Activated CD8-positive, alpha-beta memory T cell treated with anti-CD3 and anti-CD28 coated beads for 1 hour (primary cell): ENCODE measurements at regions not wholly inside any gene's neighbourhood (a gene's known extent, or its start where the extent isn't known, plus 50 kb on each side); places are given as distances from the start of the nearest gene placed in this dataset.
"Not testable (repeated sequence)": the region's sequence is repeated elsewhere in the genome, so short reads cannot be mapped to it uniquely, and the experiment has no call there.

ENCODE experiments used
- DNase-seq, 2 donors: peaks; one replicate each; pipeline ENCODE4 v3.0.0-alpha.2; 2020; ENCODE audit warnings: low read depth in 1 of 2; ENCODE audit errors: extremely low read depth in 1 of 2

DNA sequence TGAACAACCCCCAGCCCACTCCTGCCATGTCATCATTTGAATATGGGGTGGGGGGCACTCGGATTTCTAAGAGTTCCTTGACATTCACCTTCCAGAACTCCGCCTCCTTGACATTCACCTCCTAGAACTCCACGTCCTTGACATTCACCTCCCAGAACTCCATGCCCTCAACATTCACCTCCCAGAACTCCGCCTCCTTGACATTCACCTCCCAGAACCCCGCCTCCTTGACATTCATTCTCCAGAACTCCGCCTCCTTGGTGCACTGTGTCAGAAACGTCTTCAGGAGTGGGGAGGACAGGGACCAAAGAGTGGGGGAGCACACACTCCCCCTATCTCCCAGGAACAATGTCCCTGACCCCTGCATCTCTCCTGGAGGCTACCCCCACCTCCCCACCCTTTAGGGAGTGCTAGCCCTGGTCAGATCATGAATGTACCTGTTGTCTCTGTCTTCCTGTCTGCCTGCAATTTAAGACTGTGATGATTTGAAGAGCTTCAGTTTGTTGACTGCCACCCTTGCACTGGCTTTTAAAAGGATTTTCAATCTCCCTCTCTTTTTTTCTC lies 110.1 kb downstream of the NPTX2 start:
- DNase-seq, result no peak

DNA sequence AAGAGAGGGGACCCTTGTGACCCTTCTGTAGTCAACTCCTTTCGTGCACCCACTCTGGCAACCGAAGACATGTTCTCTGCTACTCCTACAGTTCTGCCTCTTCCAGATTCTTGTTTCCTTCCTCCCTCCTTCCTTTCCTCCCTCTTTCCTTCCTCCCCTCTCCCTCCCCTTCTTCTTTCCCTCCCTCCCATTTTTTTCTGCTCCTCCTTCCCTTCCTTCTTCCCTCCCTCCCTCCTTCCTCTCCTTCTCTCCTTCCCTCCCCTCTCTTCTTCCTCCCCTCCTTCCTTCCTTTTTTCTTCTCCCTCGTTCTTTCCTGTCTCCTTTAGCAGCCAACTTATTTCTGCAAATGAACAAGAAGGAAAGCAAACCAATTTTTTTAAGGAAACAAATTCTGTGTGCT lies 111.5 kb downstream of the NPTX2 start:
- DNase-seq, result no peak

DNA sequence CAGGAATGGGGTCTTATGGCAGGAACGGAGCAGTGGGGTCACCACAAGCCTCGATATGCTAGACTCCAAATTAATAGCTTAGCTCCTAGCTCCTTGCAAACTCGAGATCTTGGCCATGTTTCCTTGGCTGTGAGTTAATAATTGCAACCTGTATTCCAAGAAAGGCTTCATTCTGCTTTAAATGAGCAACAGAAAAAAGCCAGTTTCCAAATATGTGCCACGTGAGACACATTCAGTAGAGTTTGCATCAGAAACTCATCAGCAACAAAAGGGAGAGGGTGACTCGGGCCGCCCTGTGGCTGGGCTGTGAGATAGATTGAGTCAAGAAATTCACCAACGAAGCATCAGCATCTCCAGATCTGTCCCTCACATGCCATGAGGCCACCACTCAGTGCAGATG lies 112.0 kb downstream of the NPTX2 start:
- DNase-seq, result no peak

DNA sequence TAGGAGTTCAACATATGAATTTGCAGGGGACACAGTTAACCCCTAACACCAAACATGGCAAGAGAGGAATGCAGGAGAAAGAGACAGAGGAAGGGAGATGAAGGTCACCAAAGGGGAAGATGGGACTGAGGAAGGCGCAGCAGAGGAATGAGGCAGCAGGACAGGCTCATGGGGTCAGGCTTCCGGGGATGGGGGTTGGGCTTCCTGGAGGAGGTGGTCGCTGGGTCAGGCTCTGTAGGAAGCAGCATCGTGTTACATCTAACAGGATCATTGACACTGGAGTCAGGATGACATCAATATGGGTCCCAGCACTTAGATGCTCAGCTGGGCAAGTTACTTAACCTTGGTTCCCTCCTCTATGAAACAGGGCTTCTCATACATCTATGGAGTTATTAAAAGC lies 113.2 kb downstream of the NPTX2 start:
- no peak for DNase-seq

DNA sequence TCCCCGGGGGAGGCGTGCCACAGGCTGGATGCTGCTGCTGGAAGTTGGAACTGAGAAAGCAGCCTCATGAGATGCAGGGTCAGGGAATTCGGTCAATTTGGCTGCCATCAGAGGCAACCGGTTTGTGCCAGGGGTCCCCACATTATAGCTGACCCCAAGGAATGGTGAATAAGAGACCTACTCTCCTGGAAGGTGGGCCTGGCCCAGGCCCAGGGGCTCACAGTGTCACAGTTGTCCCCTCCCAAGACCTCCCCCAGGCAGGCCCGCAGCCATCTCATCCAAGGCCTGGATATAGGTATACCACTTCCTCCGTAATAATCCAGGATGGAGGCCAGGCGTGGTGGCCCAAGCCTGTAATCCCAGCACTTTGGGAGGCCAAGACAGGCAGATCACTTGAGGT lies 114.6 kb downstream of the NPTX2 start:
- no peak for DNase-seq

DNA sequence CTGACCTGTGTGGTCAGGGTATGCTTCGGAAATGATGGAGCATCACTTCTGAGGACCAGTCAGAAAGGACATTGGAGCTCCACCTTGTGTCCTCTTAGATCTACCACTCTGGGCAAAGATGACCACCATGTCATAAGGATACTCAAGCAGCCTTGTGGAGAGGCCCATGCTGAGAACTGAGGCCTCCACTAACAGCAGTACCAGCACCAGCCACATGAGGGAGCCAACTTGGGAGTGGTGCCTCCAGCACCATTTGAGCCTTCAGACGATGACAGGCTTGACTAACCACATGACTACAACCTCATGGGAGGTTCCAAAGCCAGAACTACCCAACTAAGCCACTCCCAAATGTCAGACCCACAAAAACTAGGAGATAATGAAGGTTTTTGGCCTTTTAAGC lies 116.0 kb downstream of the NPTX2 start:
- no peak for DNase-seq

DNA sequence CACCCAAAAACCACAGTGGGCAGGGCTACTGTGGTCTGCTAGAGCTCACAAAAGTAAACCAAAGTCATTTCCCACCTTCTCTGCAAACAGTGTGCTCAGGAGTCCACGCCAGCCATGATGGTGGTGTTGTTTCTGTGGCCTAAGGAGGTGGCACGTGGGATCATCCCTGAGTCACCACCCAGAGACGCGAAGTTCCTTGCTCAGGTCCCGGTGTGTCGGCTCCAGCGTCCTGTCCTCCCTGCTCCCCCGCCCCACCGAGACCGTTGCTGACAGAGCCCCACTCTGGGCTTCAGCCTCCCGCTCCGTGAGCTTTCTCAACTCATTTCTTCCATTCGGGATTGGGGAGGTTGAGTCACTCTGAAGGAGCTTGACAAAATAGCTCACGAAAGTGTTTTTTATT lies 118.7 kb downstream of the NPTX2 start:
- no peak for DNase-seq

DNA sequence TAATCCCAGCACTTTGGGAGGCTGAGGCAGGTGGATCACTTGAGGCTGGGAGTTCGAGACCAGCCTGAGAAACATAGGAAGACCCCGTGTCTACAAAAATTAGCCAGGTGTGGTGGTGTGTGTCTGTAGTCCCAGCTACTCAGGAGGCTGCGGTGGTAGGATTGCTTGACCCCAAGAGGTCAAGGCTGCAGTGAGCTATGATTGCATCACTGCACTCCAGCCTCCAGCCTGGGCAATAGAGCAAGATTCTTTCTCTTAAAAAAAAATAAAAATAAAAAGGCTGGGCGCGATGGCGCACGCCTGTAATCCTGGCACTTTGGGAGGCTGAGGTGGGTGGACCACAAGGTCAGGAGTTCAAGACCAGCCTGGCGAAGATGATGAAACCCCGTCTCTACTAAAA lies 119.4 kb downstream of the NPTX2 start:
- DNase-seq, result not testable (repeated sequence)

DNA sequence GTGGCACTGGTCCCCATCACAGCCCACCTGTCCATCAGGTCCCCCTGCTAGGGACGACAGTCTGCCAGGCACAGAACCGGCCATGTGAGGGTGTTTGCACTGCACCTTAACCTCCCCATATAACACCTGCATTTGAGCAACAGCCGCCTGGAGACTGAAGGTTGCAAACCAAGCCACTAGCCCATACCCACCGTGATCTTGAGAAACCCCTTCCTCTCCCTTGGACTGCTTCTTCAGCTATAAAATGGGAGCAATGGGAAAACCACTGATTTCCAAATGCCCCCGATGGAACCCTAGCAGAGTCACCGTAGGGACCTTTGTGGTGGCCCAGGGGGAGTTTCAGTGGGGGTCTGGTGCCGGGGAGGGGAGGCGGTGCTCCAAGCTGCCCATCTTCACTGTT lies 120.1 kb downstream of the NPTX2 start:
- DNase-seq, result no peak

DNA sequence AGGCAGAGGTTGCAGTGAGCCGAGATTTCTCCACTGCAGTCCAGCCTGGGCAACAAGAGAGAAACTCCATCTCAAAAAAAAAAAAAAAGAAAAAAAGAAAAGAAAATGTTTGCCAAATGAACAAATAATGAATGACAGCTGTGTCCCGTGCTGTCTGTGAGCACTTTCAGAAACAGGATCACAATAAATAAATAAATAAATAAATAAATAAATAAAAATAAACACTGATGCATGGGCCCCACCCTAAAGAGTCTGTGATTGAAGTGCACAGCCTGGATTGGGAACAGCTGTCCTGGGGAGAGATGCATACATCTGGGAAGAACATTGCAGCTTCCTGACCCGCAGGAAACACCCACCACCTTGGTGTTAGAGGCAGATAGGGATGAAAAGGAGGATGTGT lies 123.6 kb downstream of the NPTX2 start:
- DNase-seq, result no peak

DNA sequence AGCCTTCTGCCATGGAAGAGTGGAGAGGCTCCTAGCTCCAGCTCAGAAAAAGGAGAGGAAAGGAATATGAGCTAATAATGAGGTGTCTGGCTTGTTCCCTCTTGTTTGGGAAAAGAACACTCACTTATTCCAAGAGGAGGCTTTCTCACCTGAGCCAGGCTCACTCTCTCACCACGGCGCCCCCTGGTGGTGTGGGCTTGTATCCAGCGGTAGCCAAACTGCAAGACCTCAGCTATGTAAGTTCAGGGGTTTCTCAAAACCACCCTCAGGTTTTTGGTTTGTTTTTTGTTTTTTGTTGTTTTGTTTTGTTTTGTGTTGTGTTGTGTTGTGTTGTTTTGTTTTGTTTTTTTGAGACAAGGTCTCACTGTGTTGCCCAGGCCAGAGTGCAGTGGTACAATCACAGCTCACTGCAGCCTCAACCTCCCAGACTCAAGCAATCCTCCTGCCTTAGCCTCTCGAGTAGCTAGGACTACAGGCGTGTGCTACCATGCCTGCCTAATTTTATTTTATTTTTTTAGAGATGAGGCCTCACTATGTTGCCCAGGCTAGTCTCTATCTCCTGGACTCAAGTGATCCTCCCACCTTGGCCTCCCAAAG lies 124.0 kb downstream of the TMEM130 start:
- DNase-seq, result peak; percentile 22 to 68

DNA sequence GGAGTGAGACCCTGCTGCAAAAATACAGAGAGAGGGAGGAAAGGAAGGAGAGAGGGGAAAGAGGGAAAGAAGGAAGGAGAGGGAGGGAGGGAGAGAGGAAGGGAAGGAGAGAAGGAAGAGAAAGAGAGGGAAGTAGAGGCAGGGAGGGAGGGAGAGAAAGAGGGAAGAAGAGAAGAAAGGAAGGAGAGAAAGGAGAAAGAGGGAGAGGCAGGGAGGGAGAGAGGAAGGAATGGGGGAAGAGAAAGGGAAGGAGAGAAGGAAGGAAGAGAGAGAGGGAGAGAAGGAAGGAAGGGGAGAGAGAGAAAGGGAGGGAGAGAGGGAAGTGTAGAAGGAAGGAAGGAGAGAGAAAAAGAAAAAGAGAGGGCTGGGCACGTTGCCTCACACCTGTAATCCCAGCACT lies 121.7 kb downstream of the TMEM130 start:
- DNase-seq, result no peak

DNA sequence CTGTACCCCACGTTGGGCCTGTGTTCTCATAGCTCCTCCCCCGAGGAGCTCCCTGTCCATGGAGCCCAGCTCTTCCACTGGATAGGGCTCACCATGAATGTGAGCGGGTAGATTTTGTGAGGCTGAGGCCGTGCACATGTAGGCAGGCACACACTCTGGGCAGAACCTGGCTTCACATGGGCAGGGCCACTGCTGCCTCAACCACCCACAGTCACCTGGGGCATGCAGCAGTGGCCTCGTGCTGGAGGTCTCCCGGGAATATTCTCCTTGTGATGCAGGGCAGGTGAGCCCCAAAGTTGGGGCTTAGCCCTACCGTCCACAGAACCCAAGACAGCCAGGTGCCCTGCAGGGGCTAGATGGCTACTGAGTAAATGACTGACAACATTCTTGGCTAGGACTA lies 116.6 kb downstream of the TMEM130 start:
- DNase-seq, result no peak

DNA sequence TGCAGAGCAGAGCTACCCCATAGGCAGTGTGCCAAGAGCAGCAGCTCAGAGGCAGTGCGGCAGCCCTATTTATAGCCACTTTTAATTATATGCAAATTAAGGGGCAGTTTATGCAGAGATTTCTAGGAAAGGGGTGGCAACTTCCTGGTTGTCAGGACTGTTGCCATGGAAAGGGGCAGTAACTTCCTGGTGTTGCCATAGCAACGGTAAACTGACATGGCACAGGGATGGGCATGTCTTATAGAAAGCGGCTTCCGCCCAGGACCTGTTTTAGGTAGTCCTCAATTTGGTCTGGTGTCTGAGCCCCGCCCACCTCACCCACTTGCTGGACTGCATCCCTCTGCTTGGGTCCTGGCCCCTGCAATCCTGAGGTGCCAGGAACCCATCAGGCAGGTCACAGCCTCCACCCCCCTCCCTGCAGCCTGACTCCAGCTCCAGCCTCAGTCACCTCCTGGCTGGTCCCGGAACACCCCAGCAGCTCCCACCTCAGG lies 115.8 kb downstream of the TMEM130 start:
- DNase-seq, result no peak

DNA sequence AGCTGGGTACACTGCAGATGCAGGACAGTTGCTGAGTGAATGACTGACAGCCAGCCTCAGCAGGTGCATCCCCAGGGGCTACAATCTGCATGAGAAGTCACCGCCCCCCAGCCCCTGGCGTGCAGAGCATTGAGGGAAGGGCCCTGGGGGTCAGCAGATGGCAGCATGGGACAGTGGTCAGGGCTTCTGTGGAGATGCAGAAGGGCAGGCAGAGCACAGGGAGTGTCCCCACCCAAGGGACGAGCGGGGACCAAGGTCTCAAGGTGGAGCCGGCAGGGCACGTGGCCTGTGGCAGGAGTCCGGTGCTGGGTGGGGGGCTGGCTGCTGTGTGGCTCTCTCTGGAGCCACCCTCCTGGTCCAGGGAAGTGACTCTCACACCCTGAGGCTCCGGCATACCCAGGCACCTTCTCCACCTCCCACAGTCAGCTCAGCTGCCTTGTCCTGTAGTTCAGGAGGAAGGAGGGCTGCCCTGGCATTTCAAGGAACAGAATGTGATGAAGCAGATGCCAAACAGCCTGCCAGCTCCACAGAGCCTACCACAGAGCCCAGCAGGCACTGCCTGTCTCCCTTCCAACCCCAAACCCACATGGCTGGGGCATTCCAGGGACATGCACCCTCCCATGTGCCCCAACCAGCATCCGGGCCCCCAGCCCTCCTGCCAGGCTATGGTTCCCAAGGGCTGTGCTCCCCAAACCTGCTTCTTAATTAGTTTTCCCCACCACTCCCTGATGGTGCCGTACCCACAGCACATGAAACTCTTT lies 114.5 kb downstream of the TMEM130 start:
- DNase-seq, result no peak

DNA sequence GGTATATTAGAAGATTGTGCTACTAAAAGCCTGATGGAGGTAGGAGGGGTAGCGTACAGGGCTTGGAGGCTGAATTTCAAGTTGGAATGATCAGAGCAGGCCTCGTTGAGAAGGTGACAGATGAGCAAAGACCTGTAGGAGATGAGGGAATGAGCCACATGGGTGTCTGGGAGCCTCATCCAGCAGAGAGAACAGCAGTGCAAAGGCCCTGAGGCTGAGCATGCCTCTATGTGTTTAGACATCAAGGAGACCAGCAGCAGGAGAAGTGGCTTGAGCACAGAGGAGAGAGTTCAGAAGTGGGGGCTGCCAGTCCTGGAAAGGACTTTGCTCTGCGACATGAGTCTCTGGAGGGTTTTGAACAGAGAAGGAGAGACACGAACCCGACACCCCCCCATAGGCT lies 111.7 kb downstream of the TMEM130 start:
- DNase-seq, result no peak

DNA sequence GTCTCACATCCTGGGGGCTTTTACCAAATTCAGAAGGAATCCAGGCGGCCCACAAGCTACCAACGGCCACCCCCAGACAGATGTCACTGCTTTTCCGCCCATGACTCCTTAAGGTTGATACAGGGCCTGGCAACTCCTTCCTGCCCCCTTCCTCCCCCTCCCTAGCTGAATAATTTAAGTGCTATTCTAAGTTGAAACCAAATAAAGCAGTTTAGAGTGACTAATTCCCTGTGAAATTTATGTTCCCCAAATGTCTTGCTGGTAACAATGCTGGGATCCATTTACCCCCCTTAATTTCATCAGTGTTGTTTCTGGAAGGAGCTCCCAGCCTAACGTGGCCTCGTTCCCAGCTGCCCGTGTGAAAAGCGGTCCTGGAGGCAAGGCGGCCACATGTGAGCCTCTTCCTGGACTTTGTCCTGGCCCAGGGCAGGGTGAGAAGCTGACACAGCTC lies 109.6 kb downstream of the TMEM130 start:
- no peak for DNase-seq

DNA sequence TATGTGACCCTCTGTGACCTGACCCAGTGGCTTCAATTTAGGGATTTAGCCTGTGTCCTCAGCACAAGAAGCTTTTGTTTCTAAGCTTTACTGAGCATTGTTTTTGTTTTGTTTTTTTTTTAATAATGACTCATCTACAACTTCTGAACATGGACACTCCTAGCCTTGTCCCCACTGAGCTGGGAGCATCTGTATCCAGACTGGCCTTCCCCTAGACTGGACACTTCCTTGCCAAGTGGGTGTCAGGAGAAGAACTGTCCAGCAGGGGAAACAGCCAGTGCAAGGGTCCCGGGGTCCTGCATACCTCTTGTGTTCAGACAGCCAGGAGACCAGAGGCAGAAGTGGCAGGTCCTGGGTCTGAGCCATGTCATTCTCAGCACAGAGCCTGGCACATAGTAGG lies 108.6 kb downstream of the TMEM130 start:
- DNase-seq, result no peak

DNA sequence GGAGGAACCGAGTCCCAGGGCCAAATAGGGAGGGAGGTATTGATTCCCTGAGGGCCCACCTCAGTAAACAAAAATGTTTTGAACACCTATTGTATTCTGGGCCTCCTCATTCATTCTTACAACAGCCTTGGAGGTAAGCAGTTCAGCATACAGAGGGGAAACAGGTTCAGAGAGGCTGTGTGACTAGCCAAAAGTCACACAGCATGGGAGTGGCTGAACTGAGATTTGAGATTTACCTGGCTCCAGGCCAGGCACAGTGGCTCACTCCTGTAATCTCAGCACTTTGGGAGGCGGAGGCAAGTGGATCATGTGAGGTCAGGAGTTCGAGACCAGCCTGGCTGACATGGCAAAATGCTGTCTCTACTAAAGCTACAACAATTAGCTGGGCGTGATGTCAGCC lies 107.2 kb downstream of the TMEM130 start:
- DNase-seq, result no peak

DNA sequence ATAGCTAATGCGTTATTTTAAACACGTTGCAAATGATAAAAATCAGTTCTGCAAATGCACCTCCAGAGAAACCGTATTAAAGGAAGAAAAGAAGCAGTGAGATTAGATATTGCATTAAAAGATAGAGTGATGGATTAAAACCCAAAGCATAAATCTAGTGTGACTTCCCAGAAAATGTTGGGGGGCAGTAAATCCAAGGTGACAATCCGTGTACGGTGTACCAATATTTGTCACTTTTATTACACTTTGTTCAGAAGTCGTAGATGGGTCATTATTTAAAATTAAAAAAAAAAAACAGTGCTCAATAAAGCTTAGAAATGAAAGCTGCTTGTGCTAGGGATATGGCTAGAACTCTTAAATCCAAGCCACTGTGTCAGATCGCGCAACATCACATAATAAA lies 106.4 kb downstream of the TMEM130 start:
- DNase-seq, result no peak

DNA sequence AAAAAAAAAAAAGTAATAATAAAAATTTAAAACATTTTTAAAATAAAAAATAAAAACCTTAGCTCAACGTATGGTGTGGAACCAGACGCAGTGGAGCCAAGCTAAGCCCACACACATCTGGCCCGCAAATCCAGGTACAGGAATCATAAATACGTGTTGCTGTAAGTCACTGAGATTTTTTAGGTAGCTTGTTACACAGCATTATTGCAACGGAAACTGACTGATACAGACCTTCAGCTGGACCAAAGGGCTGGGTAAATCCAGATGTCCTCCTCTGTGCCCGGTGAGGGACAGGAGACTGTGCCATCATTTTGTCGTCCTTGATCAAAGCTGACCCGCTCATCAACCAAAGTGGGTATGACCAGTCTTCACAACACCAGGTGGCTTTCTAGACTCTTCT lies 104.9 kb downstream of the TMEM130 start:
- DNase-seq, result no peak

DNA sequence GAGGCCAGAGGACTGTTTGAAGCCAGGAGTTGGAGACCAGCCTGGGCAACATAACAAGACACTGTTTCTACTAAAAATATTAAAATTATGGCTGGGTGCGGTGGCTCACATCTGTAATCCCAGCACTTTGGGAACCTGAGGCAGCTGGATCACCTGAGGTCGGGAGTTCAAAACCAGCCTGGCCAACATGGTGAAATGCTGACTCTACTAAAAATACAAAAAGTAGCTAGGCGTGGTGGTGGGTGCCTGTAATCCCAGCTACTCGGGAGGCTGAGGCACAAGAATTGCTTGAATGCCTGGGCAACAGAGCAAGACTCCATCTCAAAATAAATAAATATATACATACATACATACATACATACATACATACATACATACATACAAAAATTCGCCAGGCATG lies 99.7 kb downstream of the TMEM130 start:
- not testable (repeated sequence) for DNase-seq
